ENCODE measurements at regions not wholly inside any gene's neighbourhood (a gene's known extent, or its start where the extent isn't known, plus 50 kb on each side); places are given as distances from the start of the nearest gene placed in this dataset.

GRCh38 chr5:155926031-155926430, 400.9 kb upstream of the SGCD start:
- intact Hi-C loops (cut with micrococcal nuclease; ENCODE audit: unreplicated experiment): no loop called here
- BruUV-seq (replicated peaks): no TSS peak

GRCh38 chr5:155926766-155927165, 400.2 kb upstream of the SGCD start:
- no TSS peak for BruUV-seq (replicated peaks)
- no peaks in the 10 kb centered on the region for H3K36me3 ChIP-seq (ENCODE audit: low read depth)
- H3K9me2 ChIP-seq (ENCODE audit: insufficient read depth): no peaks in the 10 kb centered on the region
- H3K4me3 ChIP-seq: no peak overlapping the region
- no peak for TF ChIP-seq EZH2 (IDR thresholded peaks at IDR 0.05; ENCODE audit: low read depth)
- no peak for TF ChIP-seq CTCF (conservative IDR thresholded peaks at IDR 0.05)
- ChIA-PET POLR2A (ENCODE audit: unreplicated experiment) (no interaction called here), CTCF (no interaction called here)
- no peak overlapping the region for H3K4me2 ChIP-seq
- intact Hi-C loops (cut with micrococcal nuclease; ENCODE audit: unreplicated experiment): no loop called here
- no peaks in the 10 kb centered on the region for H3K9me3 ChIP-seq (ENCODE audit: insufficient read depth, low read depth)
- no peaks in the 10 kb centered on the region for H3K79me2 ChIP-seq (ENCODE audit: low read depth)
- H3K27ac ChIP-seq: no peak overlapping the region
- H3K4me1 ChIP-seq (replicated peaks; ENCODE audit: insufficient read depth): no peaks in the 10 kb centered on the region
- no peaks in the 10 kb centered on the region for H4K20me1 ChIP-seq (ENCODE audit: insufficient read depth)
- DNase-seq: no peak
- no peaks in the 10 kb centered on the region for H3F3A ChIP-seq (ENCODE audit: insufficient read depth, low read depth)
- H2AFZ ChIP-seq: no peak overlapping the region
- H3K27me3 ChIP-seq (ENCODE audit: insufficient read depth, low read depth): no peaks in the 10 kb centered on the region

More at GRCh38 chr5:155926031-155926430, 400.9 kb upstream of the SGCD start:
- Histone ChIP-seq H3K4me1 (replicated peaks; ENCODE audit: insufficient read depth) (no peaks in the 10 kb centered on the region), H3K27ac (no peak overlapping the region), H3K9me3 (ENCODE audit: insufficient read depth, low read depth) (no peaks in the 10 kb centered on the region), H2AFZ (no peak overlapping the region), H3F3A (ENCODE audit: insufficient read depth, low read depth) (no peaks in the 10 kb centered on the region), H4K20me1 (ENCODE audit: insufficient read depth) (no peaks in the 10 kb centered on the region), H3K4me2 (no peak overlapping the region), H3K36me3 (ENCODE audit: low read depth) (no peaks in the 10 kb centered on the region), H3K9me2 (ENCODE audit: insufficient read depth) (no peaks in the 10 kb centered on the region), H3K79me2 (ENCODE audit: low read depth) (no peaks in the 10 kb centered on the region), H3K4me3 (no peak overlapping the region), H3K27me3 (ENCODE audit: insufficient read depth, low read depth) (no peaks in the 10 kb centered on the region)
- no peak for DNase-seq
- ChIA-PET CTCF (no interaction called here), POLR2A (ENCODE audit: unreplicated experiment) (no interaction called here)
- TF ChIP-seq EZH2 (IDR thresholded peaks at IDR 0.05; ENCODE audit: low read depth) (no peak), CTCF (conservative IDR thresholded peaks at IDR 0.05) (no peak)

GRCh38 chr5:155929112-155929511, 397.9 kb upstream of the SGCD start:
- no peaks in the 10 kb centered on the region for H3K9me3 ChIP-seq (ENCODE audit: insufficient read depth, low read depth)
- H3K4me3 ChIP-seq: no peak overlapping the region
- no peak for DNase-seq
- no peak overlapping the region for H3K4me2 ChIP-seq
- intact Hi-C loops (cut with micrococcal nuclease; ENCODE audit: unreplicated experiment): no loop called here
- no peaks in the 10 kb centered on the region for H3F3A ChIP-seq (ENCODE audit: insufficient read depth, low read depth)
- no peaks in the 10 kb centered on the region for H3K27me3 ChIP-seq (ENCODE audit: insufficient read depth, low read depth)
- no peaks in the 10 kb centered on the region for H3K79me2 ChIP-seq (ENCODE audit: low read depth)
- no TSS peak for BruUV-seq (replicated peaks)
- no peaks in the 10 kb centered on the region for H3K36me3 ChIP-seq (ENCODE audit: low read depth)
- H3K4me1 ChIP-seq (replicated peaks; ENCODE audit: insufficient read depth): no peaks in the 10 kb centered on the region
- no peak for TF ChIP-seq EZH2 (IDR thresholded peaks at IDR 0.05; ENCODE audit: low read depth)
- TF ChIP-seq CTCF (conservative IDR thresholded peaks at IDR 0.05): no peak
- POLR2A ChIA-PET (ENCODE audit: unreplicated experiment): no interaction called here
- H3K27ac ChIP-seq: no peak overlapping the region
- H3K9me2 ChIP-seq (ENCODE audit: insufficient read depth): no peaks in the 10 kb centered on the region
- no peak overlapping the region for H2AFZ ChIP-seq
- CTCF ChIA-PET: no interaction called here
- H4K20me1 ChIP-seq (ENCODE audit: insufficient read depth): no peaks in the 10 kb centered on the region

Measured in PC-9 (cell line).